Caki2 (cell line): ENCODE measurements at regions not wholly inside any gene's neighbourhood (a gene's known extent, or its start where the extent isn't known, plus 50 kb on each side); places are given as distances from the start of the nearest gene placed in this dataset.
"Not testable (repeated sequence)": the region's sequence is repeated elsewhere in the genome, so short reads cannot be mapped to it uniquely, and the experiment has no call there.

ENCODE experiments used
- DNase-seq: peaks from one replicate; pipeline ENCODE4 v3.0.0-alpha.2; 2015; ENCODE audit warnings: low read depth
- in situ Hi-C: cut with HindIII; loops from 2 replicates; pipeline ENCODE4 v1.10.0; 2016; ENCODE audit warnings: low sequenced_read_pairs, low pct_unique_long_range_greater_than_20kb, mixed read lengths

GRCh38 chr1:102821707-102822106 is 286.6 kb downstream of the COL11A1 start:
- in situ Hi-C loops: no loop called here
- no peak for DNase-seq

- DNase-seq: no peak
- in situ Hi-C loops: no loop called here
These were observed 307.9 kb downstream of the COL11A1 start for GRCh38 chr1:102800406-102800805.

GRCh38 chr1:102799496-102799895 is 308.8 kb downstream of the COL11A1 start:
- DNase-seq: no peak

GRCh38 chr1:102798718-102799117 is 309.6 kb downstream of the COL11A1 start:
- DNase-seq: no peak
- in situ Hi-C loops: no loop called here

More at GRCh38 chr1:102799496-102799895, 308.8 kb downstream of the COL11A1 start:
- in situ Hi-C loops: no loop called here

GRCh38 chr1:102796429-102796828 is 311.9 kb downstream of the COL11A1 start:
- DNase-seq: no peak
- in situ Hi-C loops: no loop called here

- in situ Hi-C loops: no loop called here
- DNase-seq: no peak
These were observed 317.3 kb downstream of the COL11A1 start for GRCh38 chr1:102790997-102791396.

GRCh38 chr1:102789951-102790350 is 318.4 kb downstream of the COL11A1 start:
- in situ Hi-C loops, DNase-seq: not testable (repeated sequence)

GRCh38 chr1:102783487-102783886 is 324.8 kb downstream of the COL11A1 start:
- in situ Hi-C loops: no loop called here

GRCh38 chr1:102782144-102782543 is 326.2 kb downstream of the COL11A1 start:
- no peak for DNase-seq
- in situ Hi-C loops: no loop called here

More at GRCh38 chr1:102783487-102783886, 324.8 kb downstream of the COL11A1 start:
- no peak for DNase-seq

GRCh38 chr1:102776071-102776470 is 332.3 kb downstream of the COL11A1 start:
- in situ Hi-C loops: no loop called here
- DNase-seq: no peak

GRCh38 chr1:102772831-102773230 is 335.5 kb downstream of the COL11A1 start:
- no peak for DNase-seq
- in situ Hi-C loops: no loop called here

- no peak for DNase-seq
- in situ Hi-C loops: no loop called here
These were observed 349.9 kb downstream of the COL11A1 start for GRCh38 chr1:102758418-102758817.

- no peak for DNase-seq
- in situ Hi-C loops: no loop called here
These were observed 351.0 kb downstream of the COL11A1 start for GRCh38 chr1:102757363-102757762.

GRCh38 chr1:102751111-102751510 is 357.2 kb downstream of the COL11A1 start:
- in situ Hi-C loops: no loop called here
- no peak for DNase-seq

- DNase-seq: no peak
- in situ Hi-C loops: no loop called here
These were observed 365.9 kb downstream of the COL11A1 start for GRCh38 chr1:102742426-102742825.

GRCh38 chr1:102733491-102734236 is 374.7 kb downstream of the COL11A1 start:
- DNase-seq: no peak
- in situ Hi-C loops: no loop called here

- in situ Hi-C loops: no loop called here
- no peak for DNase-seq
These were observed 375.4 kb downstream of the COL11A1 start for GRCh38 chr1:102732927-102733326.

GRCh38 chr1:102726417-102726816 is 381.9 kb downstream of the COL11A1 start:
- no peak for DNase-seq
- in situ Hi-C loops: no loop called here

GRCh38 chr1:102724741-102725140 is 383.6 kb downstream of the COL11A1 start:
- in situ Hi-C loops: no loop called here
- no peak for DNase-seq

- in situ Hi-C loops: no loop called here
These were observed 393.2 kb downstream of the COL11A1 start for GRCh38 chr1:102715150-102715549.

More at GRCh38 chr1:102715150-102715549, 393.2 kb downstream of the COL11A1 start:
- DNase-seq: no peak
